ENCODE measurements at regions not wholly inside any gene's neighbourhood (a gene's known extent, or its start where the extent isn't known, plus 50 kb on each side); places are given as distances from the start of the nearest gene placed in this dataset.
"Not testable (repeated sequence)": the region's sequence is repeated elsewhere in the genome, so short reads cannot be mapped to it uniquely, and the experiment has no call there.

DNA sequence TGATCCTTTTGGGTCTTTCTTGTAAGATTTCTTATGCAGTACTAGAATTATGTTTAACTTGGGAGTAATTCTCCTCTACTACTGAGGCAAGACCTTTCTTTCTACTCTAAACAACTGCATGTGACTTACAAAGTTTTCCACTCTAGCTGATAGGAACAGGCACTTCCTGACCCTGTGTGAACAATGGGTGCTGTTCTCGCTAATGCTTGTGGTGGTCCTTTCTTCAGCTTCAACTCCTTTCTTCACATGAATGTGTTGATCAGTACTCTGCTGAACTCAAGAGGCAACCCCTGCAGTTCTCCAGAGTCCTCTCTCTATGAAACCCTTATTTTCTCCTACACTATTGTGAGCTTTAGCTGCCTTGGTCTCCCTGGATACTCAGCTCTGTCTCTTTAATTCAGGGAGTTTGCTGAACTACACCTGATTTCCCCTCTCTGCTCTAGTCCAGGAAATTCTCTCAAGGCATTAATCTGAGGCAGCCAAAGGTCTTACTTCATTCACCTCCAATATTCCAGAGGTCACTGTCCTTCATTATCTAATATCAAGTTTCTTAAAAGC, 484.6 kb upstream of the PIK3R1 start:
- Histone ChIP-seq H3K4me1 (peaks cover 49 to 56% of the 10 kb centered on the region in 2 donors), H3K9me3 (no peaks in the 10 kb centered on the region), H3K27ac (peak overlapping the region in 1 of 3 donors; percentile 8), H3K4me3 (replicated peaks in 1 of 3) (no peak overlapping the region), H3K36me3 (no peaks in the 10 kb centered on the region), H3K27me3 (no peaks in the 10 kb centered on the region)
- intact Hi-C loops (cut with DNase I) = no loop called here
- 89 to 100% methylated on average over 1 of the region's 1 CpG for WGBS, 2 donors
- TF ChIP-seq, protein P1, sequence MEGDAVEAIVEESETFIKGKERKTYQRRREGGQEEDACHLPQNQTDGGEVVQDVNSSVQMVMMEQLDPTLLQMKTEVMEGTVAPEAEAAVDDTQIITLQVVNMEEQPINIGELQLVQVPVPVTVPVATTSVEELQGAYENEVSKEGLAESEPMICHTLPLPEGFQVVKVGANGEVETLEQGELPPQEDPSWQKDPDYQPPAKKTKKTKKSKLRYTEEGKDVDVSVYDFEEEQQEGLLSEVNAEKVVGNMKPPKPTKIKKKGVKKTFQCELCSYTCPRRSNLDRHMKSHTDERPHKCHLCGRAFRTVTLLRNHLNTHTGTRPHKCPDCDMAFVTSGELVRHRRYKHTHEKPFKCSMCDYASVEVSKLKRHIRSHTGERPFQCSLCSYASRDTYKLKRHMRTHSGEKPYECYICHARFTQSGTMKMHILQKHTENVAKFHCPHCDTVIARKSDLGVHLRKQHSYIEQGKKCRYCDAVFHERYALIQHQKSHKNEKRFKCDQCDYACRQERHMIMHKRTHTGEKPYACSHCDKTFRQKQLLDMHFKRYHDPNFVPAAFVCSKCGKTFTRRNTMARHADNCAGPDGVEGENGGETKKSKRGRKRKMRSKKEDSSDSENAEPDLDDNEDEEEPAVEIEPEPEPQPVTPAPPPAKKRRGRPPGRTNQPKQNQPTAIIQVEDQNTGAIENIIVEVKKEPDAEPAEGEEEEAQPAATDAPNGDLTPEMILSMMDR (IDR thresholded peaks at IDR 0.05) = no peak
- TF ChIP-seq POLR2A (IDR thresholded peaks at IDR 0.05) = no peak
- no peak for DNase-seq

DNA sequence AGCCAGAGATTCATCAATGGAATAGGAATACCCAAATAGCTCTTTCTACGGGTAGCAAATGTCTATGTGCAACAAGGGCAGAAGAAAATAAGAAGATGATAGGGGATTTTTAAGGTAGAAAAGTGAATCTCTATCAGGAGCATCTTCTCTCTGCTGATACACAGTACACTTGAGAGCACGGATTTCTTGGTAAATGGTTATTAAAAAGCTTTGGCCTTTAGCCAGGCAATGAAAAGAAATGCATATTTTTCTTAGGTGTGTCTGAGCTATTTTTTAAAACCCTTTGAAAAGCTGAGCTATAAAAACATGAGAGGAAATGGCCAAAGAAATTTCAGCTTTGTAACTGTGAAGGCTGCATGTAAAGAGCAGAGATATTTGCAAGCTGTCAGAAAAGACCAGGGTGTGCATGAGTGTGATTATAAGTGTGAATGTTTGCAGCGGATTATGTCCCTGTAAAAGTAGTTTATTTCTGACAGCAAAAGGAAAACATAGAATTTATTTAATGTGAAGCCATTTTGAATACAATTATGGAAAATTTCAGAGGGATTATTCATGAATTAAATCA, 487.1 kb upstream of the PIK3R1 start:
- intact Hi-C loops (cut with DNase I) = no loop called here

DNA sequence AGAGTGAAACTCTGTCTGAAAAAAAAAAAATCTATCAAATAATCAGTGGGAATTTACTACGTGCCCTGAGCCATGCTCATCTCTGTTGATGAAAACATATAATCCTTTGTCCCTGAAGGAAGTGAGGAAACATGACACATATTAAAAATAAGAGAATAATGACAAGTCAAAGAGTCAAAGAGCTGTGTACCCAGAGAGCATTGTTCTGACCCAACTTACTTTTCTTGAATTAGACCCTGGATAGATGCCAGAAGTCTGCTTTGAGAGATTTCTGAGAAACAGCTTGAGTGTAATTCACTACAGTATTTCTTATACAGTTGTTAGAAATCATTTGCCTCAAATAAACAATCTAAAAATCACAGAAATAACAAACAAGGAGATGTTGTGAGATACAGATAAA, 490.0 kb upstream of the PIK3R1 start:
- WGBS, 2 donors = 78 to 83% methylated on average over 1 of the region's 1 CpG
- Histone ChIP-seq H3K4me1 (peaks cover 40 to 45% of the 10 kb centered on the region in 2 donors), H3K27me3 (no peaks in the 10 kb centered on the region), H3K9me3 (no peaks in the 10 kb centered on the region), H3K4me3 (replicated peaks in 1 of 3) (no peak overlapping the region), H3K27ac (peak overlapping the region; percentile 68 to 95 (median 72)), H3K36me3 (no peaks in the 10 kb centered on the region)
- no peak for TF ChIP-seq POLR2A (IDR thresholded peaks at IDR 0.05)
- TF ChIP-seq, protein P1 (IDR thresholded peaks at IDR 0.05) = no peak
- intact Hi-C loops (cut with DNase I) = no loop called here
- DNase-seq = no peak

More for the DNA sequence above, 487.1 kb upstream of the PIK3R1 start:
- Histone ChIP-seq H3K4me3 (replicated peaks in 1 of 3) (no peak overlapping the region), H3K9me3 (no peaks in the 10 kb centered on the region), H3K27me3 (no peaks in the 10 kb centered on the region), H3K4me1 (peaks cover 64 to 71% of the 10 kb centered on the region in 2 donors), H3K36me3 (no peaks in the 10 kb centered on the region), H3K27ac (peak overlapping the region; percentile 27 to 60 (median 39))
- TF ChIP-seq, protein P1 (IDR thresholded peaks at IDR 0.05) = no peak
- TF ChIP-seq POLR2A (IDR thresholded peaks at IDR 0.05) = no peak
- DNase-seq = no peak
- 55 to 60% methylated on average over 3 of the region's 3 CpGs for WGBS, 2 donors

DNA sequence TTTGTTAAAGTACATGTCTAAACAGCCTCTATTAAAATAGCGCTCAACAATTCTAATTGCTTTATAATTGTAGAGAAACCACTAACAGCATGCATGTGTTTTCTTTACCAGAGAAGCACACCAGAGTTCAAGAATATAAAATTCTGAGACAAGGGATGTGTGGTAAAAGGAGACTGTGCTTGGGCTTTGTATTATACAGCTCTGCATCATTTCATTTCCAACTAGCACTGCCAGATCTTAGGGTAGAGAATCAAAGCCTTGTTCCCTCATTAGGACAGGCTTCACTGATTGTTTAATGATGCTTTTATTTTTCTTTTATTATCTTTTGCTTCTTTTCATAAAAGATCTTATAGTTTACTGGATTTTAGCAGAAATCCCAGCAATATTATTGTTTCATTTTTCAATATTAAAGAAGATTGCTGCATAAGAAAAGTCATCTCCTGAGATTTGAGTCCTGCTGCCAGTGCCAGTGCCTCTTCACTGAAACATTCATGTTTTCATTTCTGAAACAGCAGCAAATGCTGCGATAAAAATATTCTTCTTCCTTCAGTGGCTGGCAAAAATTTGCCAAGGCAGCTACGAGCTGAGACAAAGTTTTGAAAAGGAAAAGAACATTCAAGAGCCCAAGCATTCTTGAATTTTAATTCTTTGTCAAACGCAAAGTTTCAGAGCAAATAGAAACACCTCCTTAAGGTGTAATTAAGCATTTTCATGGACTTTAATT, 491.0 kb upstream of the PIK3R1 start:
- H3K4me1 ChIP-seq = peaks cover 39 to 45% of the 10 kb centered on the region in 2 donors
- DNase-seq = peak; percentile 43 to 60
- H3K4me3 ChIP-seq (replicated peaks in 1 of 3) = no peak overlapping the region
- no peaks in the 10 kb centered on the region for H3K9me3 ChIP-seq
- TF ChIP-seq, protein P1 (IDR thresholded peaks at IDR 0.05) = no peak
- peak in 1 of 2 donors; percentile 31 for TF ChIP-seq POLR2A (IDR thresholded peaks at IDR 0.05)
- no peaks in the 10 kb centered on the region for H3K27me3 ChIP-seq
- peak overlapping the region; percentile 68 to 95 (median 72) for H3K27ac ChIP-seq
- H3K36me3 ChIP-seq = no peaks in the 10 kb centered on the region
- WGBS, 2 donors = 32% methylated on average over 4 of the region's 4 CpGs
- intact Hi-C loops (cut with DNase I) = no loop called here

DNA sequence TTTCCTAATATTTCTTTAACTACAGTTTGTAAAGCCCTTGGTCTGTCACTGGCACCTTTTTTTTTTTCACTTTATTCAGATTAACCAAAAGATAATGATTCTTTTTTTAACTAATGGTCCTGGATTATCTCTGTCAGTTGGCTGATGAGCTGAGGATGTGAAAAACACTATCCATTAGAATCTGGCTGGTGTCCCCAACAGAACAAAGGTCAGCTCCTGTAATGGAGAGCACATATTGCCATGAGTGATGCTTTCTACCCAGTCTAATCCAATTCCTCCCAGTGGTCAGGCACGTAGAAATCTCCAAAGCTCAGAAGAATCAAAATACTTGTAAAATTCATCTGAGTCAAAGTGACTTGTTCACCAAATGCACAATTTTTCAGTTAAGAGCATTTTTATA, 491.7 kb upstream of the PIK3R1 start:
- WGBS, 2 donors = 69 to 75% methylated on average over 1 of the region's 1 CpG
- DNase-seq = no peak
- intact Hi-C loops (cut with DNase I) = no loop called here
- Histone ChIP-seq H3K27me3 (no peaks in the 10 kb centered on the region), H3K4me3 (replicated peaks in 1 of 3) (no peak overlapping the region), H3K4me1 (peaks cover 35 to 41% of the 10 kb centered on the region in 2 donors), H3K27ac (peak overlapping the region; percentile 68 to 95 (median 72)), H3K9me3 (no peaks in the 10 kb centered on the region), H3K36me3 (no peaks in the 10 kb centered on the region)
- TF ChIP-seq, protein P1 (IDR thresholded peaks at IDR 0.05) = no peak
- no peak for TF ChIP-seq POLR2A (IDR thresholded peaks at IDR 0.05)

DNA sequence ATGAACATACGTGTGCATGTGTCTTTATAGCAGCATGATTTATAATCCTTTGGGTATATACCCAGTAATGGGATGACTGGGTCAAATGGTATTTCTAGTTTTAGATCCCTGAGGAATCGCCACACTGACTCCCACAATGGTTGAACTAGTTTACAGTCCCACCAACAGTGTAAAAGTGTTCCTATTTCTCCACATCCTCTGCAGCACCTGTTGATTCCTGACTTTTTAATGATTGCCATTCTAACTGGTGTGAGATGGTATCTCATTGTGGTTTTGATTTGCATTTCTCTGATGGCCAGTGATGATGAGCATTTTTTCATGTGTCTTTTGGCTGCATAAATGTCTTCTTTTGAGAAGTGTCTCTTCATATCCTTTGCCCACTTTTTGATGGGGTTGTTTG, 493.0 kb upstream of the PIK3R1 start:
- H3K27me3 ChIP-seq; H3K4me3 ChIP-seq (replicated peaks in 1 of 3); H3K9me3 ChIP-seq; H3K27ac ChIP-seq; intact Hi-C loops (cut with DNase I); DNase-seq; H3K36me3 ChIP-seq: not testable (repeated sequence)
- 92 to 100% methylated on average over 2 of the region's 2 CpGs for WGBS, 2 donors
- H3K4me1 ChIP-seq = peaks cover 25 to 30% of the 10 kb centered on the region in 2 donors
